ENCODE measurements at regions not wholly inside any gene's neighbourhood (a gene's known extent, or its start where the extent isn't known, plus 50 kb on each side); places are given as distances from the start of the nearest gene placed in this dataset.

- intact Hi-C loops (cut with micrococcal nuclease): loop anchor here (10.0 kb wide), 2 partner anchors 237 to 757 kb away; no protein-coding TSS in a partner anchor
- no peaks in the 10 kb centered on the region for H3K9me3 ChIP-seq (ENCODE audit: control insufficient read depth in 1 of 2, insufficient read depth in 1 of 2, low read depth in 1 of 2, low read length in 2 of 2)
- no peak overlapping the region for H2AFZ ChIP-seq (ENCODE audit: low read depth, low read length, poor library complexity, severe bottlenecking)
- H3K27me3 ChIP-seq (ENCODE audit: insufficient read depth, low read length): no peaks in the 10 kb centered on the region
- ChIA-PET CTCF (no interaction called here), RAD21 (ENCODE audit: low non-redundant PET in 1 of 2, low total read pairs in 2 of 2, uncharacterized antibody in 2 of 2, unreplicated experiment in 2 of 2) (no interaction called here), POLR2A (no interaction called here)
- H3K79me2 ChIP-seq (ENCODE audit: insufficient read depth, low read length): no peaks in the 10 kb centered on the region
- no peaks in the 10 kb centered on the region for H3K4me1 ChIP-seq (ENCODE audit: control insufficient read depth in 1 of 2, insufficient read depth in 2 of 2, low read length in 2 of 2)
- BruUV-seq (replicated peaks): no TSS peak
- H4K20me1 ChIP-seq (ENCODE audit: insufficient read depth): no peaks in the 10 kb centered on the region
- TF ChIP-seq REST (IDR thresholded peaks at IDR 0.05; ENCODE audit: low read depth): no peak
- no peak for TF ChIP-seq POLR2A (IDR thresholded peaks at IDR 0.05; ENCODE audit: borderline replicate concordance, extremely low read depth, insufficient read depth, insufficient read length)
- TF ChIP-seq CEBPB (IDR thresholded peaks at IDR 0.05; ENCODE audit: low read depth): no peak
- no peak for TF ChIP-seq ELF1 (IDR thresholded peaks at IDR 0.05; ENCODE audit: borderline replicate concordance, low read depth)
- no peak for TF ChIP-seq ATF3 (IDR thresholded peaks at IDR 0.05)
- H3K36me3 ChIP-seq (ENCODE audit: control insufficient read depth in 1 of 2, insufficient read depth in 2 of 2, low read length in 2 of 2): no peaks in the 10 kb centered on the region
- no peak for ATAC-seq
- no peak overlapping the region for H3K9ac ChIP-seq (ENCODE audit: low read length)
- DNase-seq (ENCODE audit: low read depth, low spot score): no peak
- no peak overlapping the region for H3K27ac ChIP-seq (ENCODE audit: low read depth, low read length)
- no peak overlapping the region for H3K4me2 ChIP-seq (ENCODE audit: low read length)
- H3K9me2 ChIP-seq (ENCODE audit: insufficient read depth): no peaks in the 10 kb centered on the region
- H3K4me3 ChIP-seq (replicated peaks in 1 of 2; ENCODE audit: low read depth in 1 of 2, low read length in 2 of 2): no peak overlapping the region
These were observed 66.0 kb upstream of the GOLIM4 start for GRCh38 chr3:168161696-168162095.

GRCh38 chr3:168157903-168158302, 62.2 kb upstream of the GOLIM4 start:
- TF ChIP-seq SRF (IDR thresholded peaks at IDR 0.05; ENCODE audit: low read depth): no peak
- TF ChIP-seq YY1 (IDR thresholded peaks at IDR 0.05; ENCODE audit: extremely low read depth, insufficient replicate concordance, low read depth, low read length): no peak
- TF ChIP-seq JUND (IDR thresholded peaks at IDR 0.05): no peak
- no peak for TF ChIP-seq POLR2AphosphoS5 (IDR thresholded peaks at IDR 0.05; ENCODE audit: low read depth, low read length)
- TF ChIP-seq RAD21 (IDR thresholded peaks at IDR 0.05; ENCODE audit: low read depth): no peak
- H2AFZ ChIP-seq (ENCODE audit: low read depth, low read length, poor library complexity, severe bottlenecking): no peak overlapping the region
- no peaks in the 10 kb centered on the region for H3K9me3 ChIP-seq (ENCODE audit: control insufficient read depth in 1 of 2, insufficient read depth in 1 of 2, low read depth in 1 of 2, low read length in 2 of 2)
- BruUV-seq (replicated peaks): no TSS peak
- H3K79me2 ChIP-seq (ENCODE audit: insufficient read depth, low read length): no peaks in the 10 kb centered on the region
- no peaks in the 10 kb centered on the region for H3K9me2 ChIP-seq (ENCODE audit: insufficient read depth)
- DNase-seq (ENCODE audit: low read depth, low spot score): no peak
- no peaks in the 10 kb centered on the region for H3K36me3 ChIP-seq (ENCODE audit: control insufficient read depth in 1 of 2, insufficient read depth in 2 of 2, low read length in 2 of 2)
- ChIA-PET RAD21 (ENCODE audit: low non-redundant PET in 1 of 2, low total read pairs in 2 of 2, uncharacterized antibody in 2 of 2, unreplicated experiment in 2 of 2) (no interaction called here), CTCF (no interaction called here), POLR2A (no interaction called here)
- H4K20me1 ChIP-seq (ENCODE audit: insufficient read depth): no peaks in the 10 kb centered on the region
- H3K4me3 ChIP-seq (replicated peaks in 1 of 2; ENCODE audit: low read depth in 1 of 2, low read length in 2 of 2): no peak overlapping the region
- no peak for ATAC-seq
- H3K4me1 ChIP-seq (ENCODE audit: control insufficient read depth in 1 of 2, insufficient read depth in 2 of 2, low read length in 2 of 2): no peaks in the 10 kb centered on the region
- H3K27ac ChIP-seq (ENCODE audit: low read depth, low read length): no peak overlapping the region
- intact Hi-C loops (cut with micrococcal nuclease): no loop called here
- H3K27me3 ChIP-seq (ENCODE audit: insufficient read depth, low read length): no peaks in the 10 kb centered on the region
- no peak overlapping the region for H3K9ac ChIP-seq (ENCODE audit: low read length)
- H3K4me2 ChIP-seq (ENCODE audit: low read length): no peak overlapping the region
